NCI-H460 (cell line): ENCODE measurements at regions not wholly inside any gene's neighbourhood (a gene's known extent, or its start where the extent isn't known, plus 50 kb on each side); places are given as distances from the start of the nearest gene placed in this dataset.

Experiments used
- DNase-seq: peaks from one replicate; pipeline ENCODE4 v3.0.0-alpha.2; 2016; ENCODE audit warnings: low read depth; ENCODE audit errors: extremely low read depth

DNA sequence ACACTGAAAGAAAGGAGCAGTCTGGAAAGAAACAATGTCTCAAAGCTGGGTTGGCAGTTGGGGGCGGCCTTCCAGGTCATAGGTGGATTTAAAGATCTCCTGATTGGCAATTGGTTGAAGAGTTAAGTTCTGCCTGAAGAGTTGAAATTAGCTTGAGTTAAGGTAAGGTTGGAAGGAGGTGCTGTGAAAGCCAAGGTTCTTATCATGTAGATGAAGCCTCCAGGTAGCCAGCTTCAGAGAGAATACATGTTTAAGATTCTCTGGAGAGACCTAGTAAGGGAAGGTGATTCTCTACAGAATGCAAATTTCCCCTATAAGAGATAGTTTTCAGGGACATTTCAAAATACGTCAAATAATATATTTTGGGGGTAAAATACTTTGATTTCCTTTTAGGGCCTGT is 387.1 kb downstream of the TMEM232 start:
- no peak for DNase-seq

DNA sequence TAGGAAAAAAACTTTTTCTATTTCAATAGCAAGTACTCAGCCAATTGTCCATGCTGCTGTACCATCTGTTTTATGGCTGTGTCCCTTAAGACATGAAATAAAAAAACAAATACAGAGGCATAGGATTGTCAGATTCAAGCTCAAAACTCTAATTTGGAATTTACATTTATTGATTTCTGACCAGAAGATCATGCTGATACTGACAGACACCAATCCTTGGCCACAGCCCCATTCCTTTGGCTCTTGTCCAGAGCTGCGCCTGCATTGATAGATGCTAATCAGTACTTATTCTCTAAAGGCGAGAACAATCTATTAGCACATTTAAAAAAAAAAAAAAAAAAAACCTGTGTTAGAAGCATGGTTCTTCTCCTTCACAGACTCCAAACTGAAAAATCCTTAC is 384.6 kb downstream of the TMEM232 start:
- no peak for DNase-seq

DNA sequence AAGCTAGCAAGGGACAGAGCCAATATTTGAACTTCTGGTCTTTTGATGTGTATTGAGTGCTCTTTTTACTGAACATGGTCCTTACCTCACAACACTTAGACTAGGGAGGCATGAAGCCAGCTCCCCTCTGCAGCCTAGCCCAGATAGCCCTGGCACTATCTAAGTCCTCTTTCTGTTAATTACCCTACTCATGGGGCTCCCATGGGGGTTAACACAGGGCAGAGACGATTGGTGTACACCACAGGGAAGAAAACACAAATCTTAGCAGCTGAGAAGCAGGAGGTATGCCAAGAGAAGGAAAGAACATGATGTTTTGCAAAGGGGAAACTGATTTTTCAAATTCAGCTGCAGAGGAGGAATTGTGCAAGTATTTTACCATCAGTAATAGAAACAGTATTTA is 383.8 kb downstream of the TMEM232 start:
- DNase-seq = no peak

- no peak for DNase-seq
Measured at GRCh38 chr5:110343616-110344015, 382.9 kb downstream of the TMEM232 start.

- DNase-seq = no peak
Measured at GRCh38 chr5:110345623-110346022, 380.8 kb downstream of the TMEM232 start.

GRCh38 chr5:110346893-110347358 is 379.5 kb downstream of the TMEM232 start:
- no peak for DNase-seq

- no peak for DNase-seq
Measured at GRCh38 chr5:110347781-110348180, 378.7 kb downstream of the TMEM232 start.

DNA sequence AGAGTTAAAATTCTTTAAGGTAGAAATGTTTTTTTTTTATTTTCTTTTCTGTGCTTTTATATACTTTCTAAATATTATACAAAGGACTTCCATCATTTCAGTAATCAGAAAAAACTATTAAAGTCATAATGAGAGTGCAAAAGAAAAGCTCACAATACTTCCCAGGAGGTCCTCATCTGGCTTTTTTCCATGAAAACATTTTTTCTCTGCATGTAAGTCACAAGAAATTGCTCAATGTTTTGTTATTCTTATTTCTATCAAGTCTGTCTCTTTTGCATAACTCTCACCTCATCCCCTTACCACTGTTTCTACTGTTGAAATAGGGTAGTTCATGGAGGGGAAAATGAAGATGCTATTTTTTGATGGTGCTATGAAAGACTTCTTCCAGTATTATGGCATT is 375.0 kb downstream of the TMEM232 start:
- no peak for DNase-seq

- no peak for DNase-seq
Measured at GRCh38 chr5:110354311-110354710, 372.2 kb downstream of the TMEM232 start.

DNA sequence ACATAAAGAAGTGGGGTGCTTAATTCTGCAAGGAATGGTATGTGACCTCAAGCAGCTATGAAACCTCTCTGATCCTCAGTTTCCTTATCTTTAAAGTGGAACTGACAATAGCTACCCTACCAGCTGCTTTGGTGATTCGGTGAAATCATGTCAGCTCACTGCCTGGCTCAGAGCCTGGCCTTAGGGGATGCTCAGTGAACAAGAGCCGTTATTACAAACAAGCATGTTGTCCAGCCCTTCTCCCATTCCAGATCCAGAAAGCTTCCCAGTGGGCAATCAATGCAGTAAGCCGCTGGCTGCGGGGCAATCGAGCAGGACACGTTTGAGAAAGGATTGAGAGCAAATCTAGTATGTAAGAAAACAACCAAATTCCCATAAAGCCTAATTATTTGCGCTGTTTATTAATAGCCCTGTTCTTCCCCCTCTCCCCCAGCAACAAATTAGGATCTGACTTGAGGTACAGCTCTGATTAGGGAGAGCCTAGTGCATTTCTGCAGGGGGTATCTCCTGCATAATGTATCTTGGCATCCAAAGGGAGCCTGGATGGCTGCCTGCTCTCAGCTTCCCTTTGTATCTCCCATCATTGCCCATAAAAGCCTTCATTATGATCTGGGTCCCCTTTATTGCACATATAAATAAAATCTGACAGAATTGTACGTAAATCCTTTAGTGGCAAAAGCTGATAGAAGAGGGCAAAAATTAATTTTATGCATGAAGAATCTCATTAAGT is 371.4 kb downstream of the TMEM232 start:
- DNase-seq = no peak

DNA sequence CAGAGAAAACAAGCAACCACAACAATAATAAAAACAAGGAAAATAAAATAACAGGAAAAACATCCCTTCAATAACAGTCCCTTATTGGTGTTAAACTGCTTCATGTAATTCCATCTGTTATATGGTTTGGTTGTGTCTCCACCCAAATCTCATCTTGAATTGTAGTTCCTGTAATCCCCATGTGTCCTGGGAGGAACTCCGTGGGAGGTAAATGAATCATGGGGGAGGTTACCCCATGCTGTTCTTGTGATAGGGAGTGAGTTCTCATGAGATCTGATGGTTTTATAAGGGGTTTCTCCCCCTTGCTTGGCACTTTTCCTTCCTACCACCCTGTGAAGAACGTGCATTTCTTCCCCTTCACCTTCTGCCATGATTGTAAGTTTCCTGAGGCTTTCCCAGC is 369.8 kb downstream of the TMEM232 start:
- DNase-seq = no peak

DNA sequence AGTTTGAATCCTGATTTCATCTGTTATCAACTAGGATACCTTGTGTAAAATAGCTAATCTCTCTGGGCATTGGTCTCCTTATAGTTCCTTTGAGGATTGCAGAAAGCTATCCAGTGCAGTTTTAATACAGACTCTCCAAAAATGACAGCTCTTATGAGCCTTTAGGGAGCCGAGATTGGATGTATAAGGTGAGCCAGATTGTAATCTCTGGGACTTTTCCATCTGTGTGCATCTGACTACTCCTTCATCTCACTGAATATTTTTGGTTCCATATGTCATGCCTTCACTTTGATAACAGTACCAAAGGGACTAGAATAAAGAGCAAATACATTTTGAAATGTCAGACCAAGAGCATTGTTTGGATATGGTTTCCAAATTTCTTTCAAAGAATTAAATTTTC is 367.2 kb downstream of the TMEM232 start:
- DNase-seq = no peak

- DNase-seq = no peak
Measured at GRCh38 chr5:110361471-110361870, 365.0 kb downstream of the TMEM232 start.

- DNase-seq = no peak
Measured at GRCh38 chr5:110362261-110362660, 364.2 kb downstream of the TMEM232 start.

GRCh38 chr5:110366716-110367115 is 359.8 kb downstream of the TMEM232 start:
- DNase-seq = no peak
